ENCODE measurements at regions not wholly inside any gene's neighbourhood (a gene's known extent, or its start where the extent isn't known, plus 50 kb on each side); places are given as distances from the start of the nearest gene placed in this dataset.

DNA sequence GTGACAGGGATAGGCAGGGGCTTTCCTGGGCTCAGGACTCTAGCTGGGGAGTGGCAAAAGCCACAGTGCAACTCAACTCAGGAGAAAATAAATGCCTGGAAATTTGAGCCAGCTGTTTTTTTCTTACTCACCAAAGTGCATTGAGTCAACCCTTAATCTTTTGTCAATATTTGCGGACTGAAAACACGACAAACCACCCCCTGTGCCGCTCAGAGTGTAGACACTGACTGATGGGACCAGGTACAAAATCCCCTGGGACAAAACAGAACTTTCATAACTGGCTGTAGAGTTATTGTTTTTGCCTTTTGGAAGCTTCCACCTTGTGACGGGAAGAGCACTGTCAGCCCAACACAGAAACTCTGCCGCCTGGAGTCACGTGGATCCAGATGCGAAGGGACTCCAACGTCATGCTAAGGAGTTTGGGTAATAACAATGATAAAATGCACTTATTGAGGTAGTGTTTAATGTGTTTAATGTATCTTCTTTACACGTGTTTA, 164.6 kb downstream of the PLPP3 start:
- no peak overlapping the region for H3K4me3 ChIP-seq
- no peak overlapping the region for H3K27ac ChIP-seq
- no peaks in the 10 kb centered on the region for H3K9me3 ChIP-seq
- 84 to 87% methylated on average over 9 of the region's 9 CpGs for WGBS, 2 donors
- TF ChIP-seq EP300 (IDR thresholded peaks at IDR 0.05) (no peak), POLR2A (IDR thresholded peaks at IDR 0.05) (no peak)
- TF ChIP-seq, protein P1, sequence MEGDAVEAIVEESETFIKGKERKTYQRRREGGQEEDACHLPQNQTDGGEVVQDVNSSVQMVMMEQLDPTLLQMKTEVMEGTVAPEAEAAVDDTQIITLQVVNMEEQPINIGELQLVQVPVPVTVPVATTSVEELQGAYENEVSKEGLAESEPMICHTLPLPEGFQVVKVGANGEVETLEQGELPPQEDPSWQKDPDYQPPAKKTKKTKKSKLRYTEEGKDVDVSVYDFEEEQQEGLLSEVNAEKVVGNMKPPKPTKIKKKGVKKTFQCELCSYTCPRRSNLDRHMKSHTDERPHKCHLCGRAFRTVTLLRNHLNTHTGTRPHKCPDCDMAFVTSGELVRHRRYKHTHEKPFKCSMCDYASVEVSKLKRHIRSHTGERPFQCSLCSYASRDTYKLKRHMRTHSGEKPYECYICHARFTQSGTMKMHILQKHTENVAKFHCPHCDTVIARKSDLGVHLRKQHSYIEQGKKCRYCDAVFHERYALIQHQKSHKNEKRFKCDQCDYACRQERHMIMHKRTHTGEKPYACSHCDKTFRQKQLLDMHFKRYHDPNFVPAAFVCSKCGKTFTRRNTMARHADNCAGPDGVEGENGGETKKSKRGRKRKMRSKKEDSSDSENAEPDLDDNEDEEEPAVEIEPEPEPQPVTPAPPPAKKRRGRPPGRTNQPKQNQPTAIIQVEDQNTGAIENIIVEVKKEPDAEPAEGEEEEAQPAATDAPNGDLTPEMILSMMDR (IDR thresholded peaks at IDR 0.05) = no peak
- no peaks in the 10 kb centered on the region for H3K27me3 ChIP-seq
- no peaks in the 10 kb centered on the region for H3K36me3 ChIP-seq
- DNase-seq (ENCODE audit: low spot score in 2 of 2) = no peak
- H3K4me1 ChIP-seq = peaks cover 0 to 23% (median 5%) of the 10 kb centered on the region in 4 donors

DNA sequence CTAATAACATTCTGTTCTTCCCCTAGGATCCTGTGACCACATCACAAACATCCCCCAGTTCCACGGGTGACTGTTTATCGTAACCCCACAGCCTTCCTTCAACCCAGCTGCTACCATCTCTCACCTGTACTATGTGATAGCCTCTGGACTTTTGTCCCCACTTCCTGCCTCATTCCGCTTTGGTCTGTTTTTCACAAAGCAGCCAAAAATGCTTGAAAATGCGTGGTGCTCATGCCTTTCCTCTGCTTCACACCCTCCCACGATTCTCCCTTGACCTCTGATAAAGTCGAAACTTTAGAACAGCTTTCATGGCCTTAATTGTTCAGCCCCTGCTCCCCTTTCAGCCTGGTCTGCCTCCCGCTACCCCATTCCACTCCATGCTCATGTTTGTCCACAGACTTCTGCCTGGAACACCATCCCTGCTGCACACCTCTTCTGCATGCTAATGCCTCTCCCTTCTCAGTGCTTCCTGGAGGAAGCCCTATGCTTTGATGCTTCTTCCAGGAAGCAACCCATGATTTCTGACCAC, 165.6 kb downstream of the PLPP3 start:
- Histone ChIP-seq H3K9me3 (no peaks in the 10 kb centered on the region), H3K4me1 (peaks cover 0 to 23% (median 5%) of the 10 kb centered on the region in 4 donors), H3K27ac (no peak overlapping the region), H3K4me3 (no peak overlapping the region), H3K36me3 (no peaks in the 10 kb centered on the region), H3K27me3 (no peaks in the 10 kb centered on the region)
- DNase-seq (ENCODE audit: low spot score in 2 of 2) = no peak
- TF ChIP-seq, protein P1 (IDR thresholded peaks at IDR 0.05) = no peak
- TF ChIP-seq POLR2A (IDR thresholded peaks at IDR 0.05) (no peak), EP300 (IDR thresholded peaks at IDR 0.05) (no peak)
- WGBS, 2 donors = 56 to 59% methylated on average over 7 of the region's 7 CpGs

DNA sequence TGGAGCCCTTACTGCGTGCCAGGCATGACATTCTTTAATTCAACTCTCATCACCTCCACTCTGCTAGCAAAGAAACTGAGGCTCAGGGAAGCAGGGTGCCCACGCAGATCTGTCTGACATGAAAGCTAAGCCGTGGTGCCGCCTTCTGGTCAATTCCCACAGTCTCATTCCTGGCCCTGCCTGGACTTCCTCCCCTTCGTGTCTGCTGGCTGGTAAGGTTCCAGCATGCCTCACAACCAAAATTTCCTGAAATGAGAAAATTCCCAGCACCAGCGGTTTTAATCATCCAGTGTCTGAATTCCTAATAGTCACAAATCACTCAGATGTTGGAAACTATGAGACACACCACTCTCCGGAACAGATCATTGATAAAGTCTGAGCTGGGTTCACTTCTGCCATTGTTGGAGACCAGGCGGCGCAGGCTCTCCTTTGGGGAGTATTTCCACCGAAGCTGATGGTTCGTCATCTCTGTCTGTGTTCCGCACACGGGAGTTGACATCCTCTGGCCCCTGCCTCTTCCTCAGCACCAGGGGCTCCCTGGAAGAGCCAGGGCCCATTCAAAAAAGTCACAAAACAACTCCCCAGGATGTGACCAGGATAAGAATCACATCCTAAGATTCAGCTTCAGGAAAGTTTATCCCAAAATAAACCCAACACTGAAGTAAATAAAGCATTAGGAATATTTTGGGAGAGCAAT, 167.7 kb downstream of the PLPP3 start:
- Histone ChIP-seq H3K36me3 (no peaks in the 10 kb centered on the region), H3K4me3 (no peak overlapping the region), H3K27ac (peak overlapping the region in 2 of 4 donors; percentile 51 to 71), H3K4me1 (peaks cover 0 to 9% (median 4%) of the 10 kb centered on the region in 4 donors), H3K9me3 (no peaks in the 10 kb centered on the region), H3K27me3 (no peaks in the 10 kb centered on the region)
- DNase-seq (ENCODE audit: low spot score in 2 of 2) = no peak
- TF ChIP-seq EP300 (IDR thresholded peaks at IDR 0.05) = no peak
- TF ChIP-seq, protein P1 (IDR thresholded peaks at IDR 0.05) = peak in 2 of 5 experiments; percentile 6 to 8
- WGBS, 2 donors = 57 to 62% methylated on average over 13 of the region's 13 CpGs

DNA sequence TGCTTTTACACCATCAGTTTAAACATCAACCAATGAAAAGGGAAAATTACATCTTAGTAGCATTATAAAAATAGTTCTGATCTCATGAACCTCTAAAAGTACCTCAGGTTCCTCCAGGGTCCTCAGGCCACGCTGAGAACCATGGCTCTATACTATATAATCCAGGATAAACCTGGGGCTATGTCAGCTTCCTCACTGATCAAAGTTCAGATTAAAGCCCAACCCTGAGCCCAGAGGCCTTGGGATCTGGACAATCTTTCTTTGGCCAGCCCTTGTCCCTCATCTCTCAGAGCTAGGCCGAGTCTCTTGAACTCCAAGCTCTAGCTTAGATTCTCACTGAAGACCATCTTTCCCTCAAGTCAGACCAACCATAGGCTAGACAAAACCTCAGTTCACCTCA, 168.3 kb downstream of the PLPP3 start:
- no peaks in the 10 kb centered on the region for H3K27me3 ChIP-seq
- H3K4me3 ChIP-seq = no peak overlapping the region
- TF ChIP-seq POLR2A (IDR thresholded peaks at IDR 0.05) (no peak), EP300 (IDR thresholded peaks at IDR 0.05) (no peak)
- TF ChIP-seq, protein P1 (IDR thresholded peaks at IDR 0.05) = no peak
- peak overlapping the region in 2 of 4 donors; percentile 51 to 71 for H3K27ac ChIP-seq
- WGBS, 2 donors = 87% methylated on average over 2 of the region's 2 CpGs
- no peaks in the 10 kb centered on the region for H3K36me3 ChIP-seq
- H3K9me3 ChIP-seq = no peaks in the 10 kb centered on the region
- peaks cover 0 to 9% (median 4%) of the 10 kb centered on the region in 4 donors for H3K4me1 ChIP-seq
- DNase-seq (ENCODE audit: low spot score in 2 of 2) = no peak

DNA sequence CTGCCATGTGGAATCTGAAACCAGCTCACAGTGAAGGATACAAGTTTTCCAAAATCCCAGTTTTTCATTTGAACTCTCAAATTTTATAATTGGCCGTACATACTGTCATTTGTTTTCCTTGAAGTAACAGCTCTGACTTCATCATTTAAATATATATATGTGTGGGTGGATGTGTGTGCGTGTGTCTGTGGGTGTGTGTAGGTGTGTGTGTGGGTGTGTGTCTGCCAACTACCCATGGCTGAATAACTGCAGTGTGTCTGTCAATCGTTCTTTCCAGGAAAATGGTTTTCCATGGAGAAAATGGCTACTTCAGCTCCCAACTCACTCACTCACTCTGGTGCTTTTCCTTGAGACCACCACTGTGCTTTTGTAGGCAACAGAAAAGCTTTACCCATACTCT, 169.0 kb downstream of the PLPP3 start:
- 78 to 93% methylated on average over 3 of the region's 3 CpGs for WGBS, 2 donors

More for the DNA sequence above, 169.0 kb downstream of the PLPP3 start:
- Histone ChIP-seq H3K36me3 (no peaks in the 10 kb centered on the region), H3K27ac (no peak overlapping the region), H3K27me3 (no peaks in the 10 kb centered on the region), H3K4me3 (no peak overlapping the region), H3K4me1 (peaks cover 0 to 10% (median 5%) of the 10 kb centered on the region in 4 donors), H3K9me3 (no peaks in the 10 kb centered on the region)
- no peak for DNase-seq (ENCODE audit: low spot score in 2 of 2)
- no peak for TF ChIP-seq EP300 (IDR thresholded peaks at IDR 0.05)
- TF ChIP-seq, protein P1 (IDR thresholded peaks at IDR 0.05) = no peak
- no peak for TF ChIP-seq POLR2A (IDR thresholded peaks at IDR 0.05)

All from tibial nerve (tissue), 4 donors.